SK-N-SH treated with all-trans-retinoic acid at 6 μM for 48 hours (cell line): ENCODE measurements at regions not wholly inside any gene's neighbourhood (a gene's known extent, or its start where the extent isn't known, plus 50 kb on each side); places are given as distances from the start of the nearest gene placed in this dataset.

Source experiments
- ATAC-seq: fragments of 200-7000 bp; cut with Tn5 transposase; 3 replicates; pipeline ENCODE4 v1.9.1; 2020; ENCODE audit warnings: mild to moderate bottlenecking, moderate library complexity
- ARNTL ChIP-seq: fragments of 450-650 bp; formaldehyde crosslinking; IDR thresholded peaks from 2 replicates; pipeline ENCODE4 v1.5.0; 2020; ENCODE audit warnings: low read depth, mild to moderate bottlenecking, moderate library complexity, borderline replicate concordance
- BACH2 ChIP-seq: fragments of 250-450 bp; sonication (Bioruptor Pico); IDR thresholded peaks from 2 replicates; pipeline ENCODE4 v1.9.0; 2021; ENCODE audit warnings: mild to moderate bottlenecking, borderline replicate concordance
- CSDC2 ChIP-seq: fragments of 250-450 bp; sonication (Bioruptor Pico); IDR thresholded peaks from 2 replicates; pipeline ENCODE4 v1.5.0; 2020; ENCODE audit warnings: mild to moderate bottlenecking, moderate library complexity
- CSRNP3 ChIP-seq: fragments of 250-450 bp; sonication (Bioruptor Pico); IDR thresholded peaks from 2 replicates; pipeline ENCODE4 v1.5.1; 2021; ENCODE audit warnings: mild to moderate bottlenecking, moderate library complexity
- ESRRG ChIP-seq: fragments of 250-450 bp; sonication (Bioruptor Pico); IDR thresholded peaks from 2 replicates; pipeline ENCODE4 v1.6.1; 2021; ENCODE audit warnings: mild to moderate bottlenecking
- ISL1 ChIP-seq: fragments of 250-450 bp; sonication (Bioruptor Pico); IDR thresholded peaks from 2 replicates; pipeline ENCODE4 v2.1.2; 2022; ENCODE audit warnings: mild to moderate bottlenecking, moderate library complexity
- OSR1 ChIP-seq: fragments of 250-450 bp; sonication (Bioruptor Pico); IDR thresholded peaks from 2 replicates; pipeline ENCODE4 v1.8.0; 2022; ENCODE audit warnings: moderate library complexity, mild to moderate bottlenecking, inconsistent platforms
- PPARA ChIP-seq: fragments of 250-450 bp; sonication (Bioruptor Pico); IDR thresholded peaks from 2 replicates; pipeline ENCODE4 v1.5.0; 2020; ENCODE audit warnings: mild to moderate bottlenecking, borderline replicate concordance
- RARB ChIP-seq: fragments of 250-450 bp; sonication (Bioruptor Pico); IDR thresholded peaks from 2 replicates; pipeline ENCODE4 v1.8.0; 2021; ENCODE audit warnings: mild to moderate bottlenecking, moderate library complexity
- SNAI2 ChIP-seq: fragments of 250-450 bp; sonication (Bioruptor Pico); IDR thresholded peaks from 2 replicates; pipeline ENCODE4 v1.5.0; 2020; ENCODE audit warnings: mild to moderate bottlenecking, moderate library complexity
- TOX ChIP-seq: fragments of 250-450 bp; sonication (Bioruptor Pico); IDR thresholded peaks from 2 replicates; pipeline ENCODE4 v1.8.0; 2021; ENCODE audit warnings: mild to moderate bottlenecking, moderate library complexity, borderline replicate concordance
- TSHZ2 ChIP-seq: fragments of 250-450 bp; sonication (Bioruptor Pico); IDR thresholded peaks from 2 replicates; pipeline ENCODE4 v1.5.0; 2020; ENCODE audit warnings: mild to moderate bottlenecking, moderate library complexity
- ZC3H10 ChIP-seq: fragments of 250-450 bp; sonication (Bioruptor Pico); IDR thresholded peaks from 2 replicates; pipeline ENCODE4 v1.5.1; 2021; ENCODE audit warnings: mild to moderate bottlenecking, moderate library complexity
- ZFP30 ChIP-seq: fragments of 450-650 bp; formaldehyde crosslinking; IDR thresholded peaks from 2 replicates; pipeline ENCODE4 v1.5.0; 2022; ENCODE audit warnings: mild to moderate bottlenecking, moderate library complexity
- ZNF565 ChIP-seq: fragments of 450-650 bp; formaldehyde crosslinking; conservative IDR thresholded peaks from 2 replicates; pipeline ENCODE4 v1.5.0; 2020; ENCODE audit warnings: low read depth, mild to moderate bottlenecking, moderate library complexity
- ZNF70 ChIP-seq: fragments of 450-650 bp; formaldehyde crosslinking; IDR thresholded peaks from 2 replicates; pipeline ENCODE4 v1.5.0; 2020; ENCODE audit warnings: mild to moderate bottlenecking, moderate library complexity
- TF ChIP-seq, protein P1 (sequence below): fragments of 250-450 bp; sonication (Bioruptor Pico); IDR thresholded peaks from 2 replicates; pipeline ENCODE4 v1.8.0; 2020; ENCODE audit warnings: mild to moderate bottlenecking, moderate library complexity, borderline replicate concordance
- TF ChIP-seq, protein P2 (sequence below): fragments of 250-450 bp; sonication (Bioruptor Pico); IDR thresholded peaks from 2 replicates; pipeline ENCODE4 v1.8.0; 2021; ENCODE audit warnings: low read depth, mild to moderate bottlenecking, moderate library complexity, borderline replicate concordance

DNA sequence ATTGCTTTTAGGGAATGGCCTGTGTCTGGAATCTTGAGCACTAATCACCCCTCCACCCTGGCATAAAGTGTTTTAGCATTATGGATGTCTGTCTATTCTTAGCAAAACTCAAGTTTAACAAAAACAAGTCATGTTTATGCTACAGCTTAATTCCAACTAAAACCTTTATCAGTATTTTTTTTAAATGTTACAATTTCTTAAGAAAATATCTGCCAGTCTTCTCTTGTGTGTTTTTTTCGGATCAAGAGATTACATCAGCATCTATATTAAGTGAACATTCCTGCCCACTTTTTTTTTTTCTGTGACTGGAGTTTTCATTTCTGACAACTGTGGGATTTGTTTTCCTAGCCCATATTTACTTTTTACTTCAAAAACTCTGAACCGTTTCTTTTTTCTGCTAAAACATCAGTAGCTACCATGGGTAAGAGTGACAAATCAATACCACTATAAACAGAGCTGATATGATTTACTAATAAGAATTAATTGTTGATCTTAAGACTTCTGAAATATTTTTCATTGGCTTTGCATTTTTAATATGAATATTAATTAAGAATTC lies 94.3 kb downstream of the EDN1 start:
- no peak for ATAC-seq
- TF ChIP-seq ISL1 (CRISPR knock-in tag) (0 out of 2 replicates have a peak, but pooled peaks have one; percentile 51), ZFP30 (CRISPR knock-in tag) (no peak), BACH2 (CRISPR knock-in tag) (no peak), OSR1 (CRISPR knock-in tag) (no peak)
- TF ChIP-seq, protein P1, sequence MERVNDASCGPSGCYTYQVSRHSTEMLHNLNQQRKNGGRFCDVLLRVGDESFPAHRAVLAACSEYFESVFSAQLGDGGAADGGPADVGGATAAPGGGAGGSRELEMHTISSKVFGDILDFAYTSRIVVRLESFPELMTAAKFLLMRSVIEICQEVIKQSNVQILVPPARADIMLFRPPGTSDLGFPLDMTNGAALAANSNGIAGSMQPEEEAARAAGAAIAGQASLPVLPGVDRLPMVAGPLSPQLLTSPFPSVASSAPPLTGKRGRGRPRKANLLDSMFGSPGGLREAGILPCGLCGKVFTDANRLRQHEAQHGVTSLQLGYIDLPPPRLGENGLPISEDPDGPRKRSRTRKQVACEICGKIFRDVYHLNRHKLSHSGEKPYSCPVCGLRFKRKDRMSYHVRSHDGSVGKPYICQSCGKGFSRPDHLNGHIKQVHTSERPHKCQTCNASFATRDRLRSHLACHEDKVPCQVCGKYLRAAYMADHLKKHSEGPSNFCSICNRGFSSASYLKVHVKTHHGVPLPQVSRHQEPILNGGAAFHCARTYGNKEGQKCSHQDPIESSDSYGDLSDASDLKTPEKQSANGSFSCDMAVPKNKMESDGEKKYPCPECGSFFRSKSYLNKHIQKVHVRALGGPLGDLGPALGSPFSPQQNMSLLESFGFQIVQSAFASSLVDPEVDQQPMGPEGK (CRISPR knock-in tag) = no peak

GRCh38 chr6:12385316-12385715 lies 95.2 kb downstream of the EDN1 start:
- no peak for TF ChIP-seq ZNF565
- no peak for TF ChIP-seq BACH2 (CRISPR knock-in tag)
- no peak for ATAC-seq

DNA sequence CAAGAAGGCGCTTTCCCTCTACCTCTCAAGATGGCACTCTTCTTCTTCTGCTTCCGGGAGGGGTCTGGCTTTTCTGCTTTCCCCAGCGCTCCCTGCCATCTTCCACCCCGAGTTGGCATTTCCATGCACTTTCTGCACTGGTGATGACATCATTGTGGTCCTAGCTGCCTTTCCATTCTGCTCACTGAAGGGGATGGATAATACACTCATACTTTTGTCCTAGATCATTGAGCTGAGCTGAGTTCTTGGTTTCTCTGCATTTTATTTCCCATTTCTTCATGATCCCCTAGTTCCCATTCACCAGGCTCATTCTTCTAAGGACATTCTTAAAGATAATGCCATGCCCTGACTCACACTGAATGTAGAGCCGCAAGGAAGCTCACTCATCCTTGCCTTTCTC lies 96.7 kb downstream of the EDN1 start:
- TF ChIP-seq, protein P2, sequence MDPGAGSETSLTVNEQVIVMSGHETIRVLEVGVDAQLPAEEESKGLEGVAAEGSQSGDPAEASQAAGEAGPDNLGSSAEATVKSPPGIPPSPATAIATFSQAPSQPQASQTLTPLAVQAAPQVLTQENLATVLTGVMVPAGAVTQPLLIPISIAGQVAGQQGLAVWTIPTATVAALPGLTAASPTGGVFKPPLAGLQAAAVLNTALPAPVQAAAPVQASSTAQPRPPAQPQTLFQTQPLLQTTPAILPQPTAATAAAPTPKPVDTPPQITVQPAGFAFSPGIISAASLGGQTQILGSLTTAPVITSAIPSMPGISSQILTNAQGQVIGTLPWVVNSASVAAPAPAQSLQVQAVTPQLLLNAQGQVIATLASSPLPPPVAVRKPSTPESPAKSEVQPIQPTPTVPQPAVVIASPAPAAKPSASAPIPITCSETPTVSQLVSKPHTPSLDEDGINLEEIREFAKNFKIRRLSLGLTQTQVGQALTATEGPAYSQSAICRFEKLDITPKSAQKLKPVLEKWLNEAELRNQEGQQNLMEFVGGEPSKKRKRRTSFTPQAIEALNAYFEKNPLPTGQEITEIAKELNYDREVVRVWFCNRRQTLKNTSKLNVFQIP (CRISPR knock-in tag) = no peak
- no peak for TF ChIP-seq ZNF565
- TF ChIP-seq RARB (CRISPR knock-in tag) = no peak
- TF ChIP-seq CSRNP3 = no peak
- TF ChIP-seq ZFP30 (CRISPR knock-in tag) = no peak
- TF ChIP-seq CSDC2 = no peak
- no peak for TF ChIP-seq ISL1 (CRISPR knock-in tag)
- no peak for TF ChIP-seq PPARA (CRISPR knock-in tag)
- TF ChIP-seq ZNF70 (CRISPR knock-in tag) = no peak
- TF ChIP-seq, protein P1 (CRISPR knock-in tag) = no peak
- no peak for TF ChIP-seq TOX (CRISPR knock-in tag)
- ATAC-seq = no peak

GRCh38 chr6:12391472-12391871 lies 101.3 kb downstream of the EDN1 start:
- ATAC-seq = no peak
- TF ChIP-seq ZC3H10 (CRISPR knock-in tag) (no peak), RARB (CRISPR knock-in tag) (no peak), ARNTL (CRISPR knock-in tag) (no peak), TOX (CRISPR knock-in tag) (no peak), BACH2 (CRISPR knock-in tag) (no peak), SNAI2 (CRISPR knock-in tag) (no peak), ZFP30 (CRISPR knock-in tag) (no peak), CSRNP3 (no peak), CSDC2 (no peak)
- TF ChIP-seq, all 23 proteins: peak for 0

DNA sequence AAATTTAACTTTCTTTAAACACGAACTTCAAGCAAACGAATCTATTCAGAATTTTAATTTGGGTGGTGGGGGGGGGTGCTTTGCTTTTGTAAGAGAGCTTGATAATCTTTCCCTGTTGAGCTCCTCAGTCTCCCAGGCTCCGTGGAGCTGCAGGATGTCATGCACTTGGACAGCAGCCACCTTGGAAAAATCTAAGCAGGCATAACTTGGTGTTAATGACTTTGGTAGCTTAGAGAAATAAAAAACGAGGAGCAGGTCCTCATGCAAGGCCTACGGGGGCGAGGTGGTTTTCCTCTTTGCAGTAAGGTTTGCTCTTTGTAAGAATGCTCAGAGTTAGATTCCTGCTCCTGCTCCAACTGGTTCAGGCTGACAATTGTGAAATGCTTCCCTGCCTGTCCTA lies 102.3 kb downstream of the EDN1 start:
- TF ChIP-seq ESRRG (CRISPR knock-in tag) = no peak
- TF ChIP-seq TSHZ2 (CRISPR knock-in tag) = no peak
- no peak for TF ChIP-seq CSDC2
- no peak for TF ChIP-seq SNAI2 (CRISPR knock-in tag)
- TF ChIP-seq ZNF565 = no peak
- no peak for TF ChIP-seq RARB (CRISPR knock-in tag)
- TF ChIP-seq TOX (CRISPR knock-in tag) = no peak
- no peak for TF ChIP-seq ZFP30 (CRISPR knock-in tag)
- no peak for TF ChIP-seq BACH2 (CRISPR knock-in tag)
- no peak for ATAC-seq
